ENCODE measurements at regions not wholly inside any gene's neighbourhood (a gene's known extent, or its start where the extent isn't known, plus 50 kb on each side); places are given as distances from the start of the nearest gene placed in this dataset.
"Not testable (repeated sequence)": the region's sequence is repeated elsewhere in the genome, so short reads cannot be mapped to it uniquely, and the experiment has no call there.

DNA sequence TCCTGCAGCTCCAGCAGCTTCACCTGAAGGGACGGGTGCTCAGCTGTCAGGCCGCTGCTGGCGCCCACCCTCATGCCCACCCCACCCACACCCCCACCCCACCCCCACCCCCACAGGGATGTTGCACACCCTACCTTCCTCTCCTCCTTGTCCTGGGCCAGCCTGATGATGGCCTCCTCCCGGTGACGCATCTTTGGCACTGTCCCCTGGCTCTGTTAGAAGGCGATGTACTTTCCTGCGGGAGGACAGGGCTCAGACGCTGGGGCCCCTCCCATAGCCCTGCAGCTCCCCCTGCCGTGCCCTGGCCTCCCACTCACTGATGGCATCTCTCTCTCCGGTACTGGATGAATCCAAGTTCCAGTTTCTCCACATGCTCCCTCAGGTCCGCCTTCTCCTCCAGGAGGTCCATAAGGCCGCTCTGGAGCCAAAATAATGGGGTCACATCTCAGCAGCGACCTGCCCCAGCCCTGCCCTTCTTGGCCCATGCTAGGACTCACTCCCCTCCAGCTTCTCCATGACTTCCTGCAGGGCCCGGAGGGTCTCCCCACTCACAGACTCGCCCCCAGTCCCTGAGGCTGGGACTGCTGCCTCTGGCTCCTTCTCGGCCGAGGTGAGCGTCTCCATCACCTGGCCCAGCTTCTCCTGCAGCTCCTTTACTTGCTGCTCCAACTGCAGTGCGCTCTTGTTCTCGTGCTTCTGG is 55.2 kb downstream of the GOLGA8B start:
- H3K36me3 ChIP-seq (ENCODE audit: insufficient read depth, low read length); H3K9me3 ChIP-seq (ENCODE audit: control insufficient read depth, insufficient read depth, low read length); H3K9ac ChIP-seq (ENCODE audit: low read depth, low read length); H3K4me1 ChIP-seq (ENCODE audit: insufficient read depth, low read length): not testable (repeated sequence)

GRCh38 chr15:34527641-34528040 is 55.8 kb downstream of the GOLGA8B start:
- not testable (repeated sequence) for H3K9ac ChIP-seq (ENCODE audit: low read depth, low read length); H3K4me1 ChIP-seq (ENCODE audit: insufficient read depth, low read length); H3K36me3 ChIP-seq (ENCODE audit: insufficient read depth, low read length); H3K9me3 ChIP-seq (ENCODE audit: control insufficient read depth, insufficient read depth, low read length)

- not testable (repeated sequence) for H3K4me1 ChIP-seq (ENCODE audit: insufficient read depth, low read length); H3K9me3 ChIP-seq (ENCODE audit: control insufficient read depth, insufficient read depth, low read length); H3K36me3 ChIP-seq (ENCODE audit: insufficient read depth, low read length); H3K9ac ChIP-seq (ENCODE audit: low read depth, low read length)
Measured at GRCh38 chr15:34523849-34524248, 59.6 kb downstream of the GOLGA8B start.

GRCh38 chr15:34522601-34523000 is 60.9 kb downstream of the GOLGA8B start:
- H3K9me3 ChIP-seq (ENCODE audit: control insufficient read depth, insufficient read depth, low read length); H3K36me3 ChIP-seq (ENCODE audit: insufficient read depth, low read length): not testable (repeated sequence)

GRCh38 chr15:34521802-34522485 is 61.5 kb downstream of the GOLGA8B start:
- H3K4me1 ChIP-seq (ENCODE audit: insufficient read depth, low read length); H3K9me3 ChIP-seq (ENCODE audit: control insufficient read depth, insufficient read depth, low read length); H3K9ac ChIP-seq (ENCODE audit: low read depth, low read length); H3K36me3 ChIP-seq (ENCODE audit: insufficient read depth, low read length): not testable (repeated sequence)

More at GRCh38 chr15:34522601-34523000, 60.9 kb downstream of the GOLGA8B start:
- H3K4me1 ChIP-seq (ENCODE audit: insufficient read depth, low read length); H3K9ac ChIP-seq (ENCODE audit: low read depth, low read length): not testable (repeated sequence)

DNA sequence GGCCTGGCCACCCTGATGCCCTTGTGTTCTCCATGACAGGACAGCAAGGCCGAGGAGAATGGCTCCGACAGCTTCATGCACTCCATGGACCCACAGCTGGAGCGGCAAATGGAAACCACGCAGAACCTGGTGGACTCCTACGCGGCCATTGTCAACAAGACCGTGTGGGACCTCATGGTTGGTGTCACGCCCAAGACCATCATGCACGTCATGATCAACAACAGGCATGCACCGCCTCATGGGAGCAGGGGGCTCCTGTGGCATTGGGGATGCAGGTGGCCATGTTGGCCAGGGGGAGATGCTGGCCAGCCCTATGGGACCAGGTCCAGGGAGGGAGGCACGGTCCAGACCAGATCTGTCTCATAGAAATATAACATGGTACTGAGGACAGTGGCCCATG is 62.9 kb downstream of the GOLGA8B start:
- Histone ChIP-seq H3K9ac (ENCODE audit: low read depth, low read length) (no peak overlapping the region), H3K36me3 (ENCODE audit: insufficient read depth, low read length) (no peaks in the 10 kb centered on the region), H3K9me3 (ENCODE audit: control insufficient read depth, insufficient read depth, low read length) (no peaks in the 10 kb centered on the region), H3K4me1 (ENCODE audit: insufficient read depth, low read length) (no peaks in the 10 kb centered on the region)

DNA sequence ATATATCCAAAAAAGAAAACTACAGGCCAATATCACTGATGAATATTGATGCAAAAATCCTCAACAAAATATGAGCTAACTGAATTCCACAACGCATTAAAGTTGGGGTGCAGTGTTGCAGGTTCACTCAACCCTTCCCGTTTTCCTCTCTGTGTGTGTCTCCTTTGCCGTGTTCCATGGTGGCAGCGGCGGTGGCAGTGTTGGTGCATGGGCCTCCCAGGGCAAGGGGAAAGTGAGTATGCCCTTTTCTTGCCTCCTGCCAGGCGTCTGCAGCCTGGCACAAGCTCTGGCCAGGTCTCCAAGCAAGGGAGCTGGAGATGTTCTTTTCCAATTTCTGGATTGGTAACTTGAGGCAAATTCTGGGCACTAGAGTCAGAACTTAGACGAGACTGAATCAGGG is 63.4 kb downstream of the GOLGA8B start:
- not testable (repeated sequence) for H3K9me3 ChIP-seq (ENCODE audit: control insufficient read depth, insufficient read depth, low read length); H3K9ac ChIP-seq (ENCODE audit: low read depth, low read length); H3K4me1 ChIP-seq (ENCODE audit: insufficient read depth, low read length); H3K36me3 ChIP-seq (ENCODE audit: insufficient read depth, low read length)

DNA sequence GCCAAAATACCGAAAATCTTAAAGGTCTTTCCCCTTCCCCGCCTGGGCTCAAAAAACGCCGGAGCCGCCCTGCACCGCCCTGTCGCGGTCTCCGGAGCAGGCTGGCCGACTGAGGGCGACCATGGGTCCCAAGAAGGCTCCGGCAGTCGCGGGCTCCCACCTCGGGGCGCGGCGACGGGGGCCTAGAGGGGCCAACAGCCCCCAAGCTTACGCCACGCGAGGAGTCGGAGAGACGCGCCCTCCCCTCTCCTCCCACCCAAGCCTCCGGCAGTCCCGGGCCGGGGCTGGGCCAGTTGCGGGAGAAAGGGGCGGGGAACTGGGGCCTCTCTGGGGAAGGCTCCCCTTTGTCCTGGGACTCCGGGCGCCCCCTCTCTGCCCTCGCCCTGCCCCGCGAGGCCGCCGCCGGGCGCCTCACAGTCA is 69.2 kb downstream of the GOLGA8B start:
- no peaks in the 10 kb centered on the region for H3K9me3 ChIP-seq (ENCODE audit: control insufficient read depth, insufficient read depth, low read length)
- no peaks in the 10 kb centered on the region for H3K36me3 ChIP-seq (ENCODE audit: insufficient read depth, low read length)
- no peaks in the 10 kb centered on the region for H3K4me1 ChIP-seq (ENCODE audit: insufficient read depth, low read length)
- peak overlapping the region; percentile 51; the same call in 1 of the 2 replicates for H3K9ac ChIP-seq (ENCODE audit: low read depth, low read length)

DNA sequence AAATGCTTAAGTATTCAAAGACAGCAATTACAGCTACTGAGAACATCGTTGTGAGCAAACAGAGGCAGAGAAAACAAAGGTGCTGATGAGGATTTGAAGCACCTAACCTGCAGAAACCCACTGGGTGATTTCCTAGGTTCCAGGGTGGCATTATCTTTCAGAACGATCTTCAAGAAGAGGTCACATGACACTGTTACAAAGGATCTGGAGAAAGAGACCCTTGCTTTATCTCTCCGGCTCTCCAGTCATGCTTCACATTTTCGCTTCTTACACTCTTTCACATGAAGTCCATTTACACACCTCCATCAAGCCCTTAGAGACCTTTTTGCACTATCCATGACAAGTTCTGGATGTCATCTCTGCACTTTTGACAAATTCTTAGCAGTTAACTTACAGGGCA is 70.8 kb downstream of the GOLGA8B start:
- Histone ChIP-seq H3K36me3 (ENCODE audit: insufficient read depth, low read length) (no peaks in the 10 kb centered on the region), H3K9me3 (ENCODE audit: control insufficient read depth, insufficient read depth, low read length) (no peaks in the 10 kb centered on the region), H3K4me1 (ENCODE audit: insufficient read depth, low read length) (no peaks in the 10 kb centered on the region), H3K9ac (ENCODE audit: low read depth, low read length) (no peak overlapping the region)

DNA sequence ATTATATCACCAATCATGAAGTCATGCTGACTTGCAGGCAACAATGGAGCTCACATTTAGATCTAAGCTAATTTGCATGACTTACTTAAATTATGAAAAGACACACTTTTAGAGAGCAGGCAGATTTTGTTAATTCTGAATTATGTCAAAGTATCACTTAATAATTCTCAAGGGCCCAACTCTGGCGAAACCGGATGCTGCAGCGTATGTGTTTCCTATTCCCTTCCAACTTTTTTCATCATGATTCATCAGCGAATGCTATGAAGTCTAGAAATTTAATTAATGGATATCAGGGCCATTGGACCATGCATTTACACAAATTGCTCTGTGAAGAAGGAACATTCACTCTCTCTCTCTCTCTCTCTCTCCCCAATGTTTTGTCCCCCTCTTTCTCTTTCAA is 63.5 kb upstream of the GOLGA8A start:
- H3K36me3 ChIP-seq (ENCODE audit: insufficient read depth, low read length) = no peaks in the 10 kb centered on the region
- H3K9ac ChIP-seq (ENCODE audit: low read depth, low read length) = no peak overlapping the region
- H3K9me3 ChIP-seq (ENCODE audit: control insufficient read depth, insufficient read depth, low read length) = no peaks in the 10 kb centered on the region
- H3K4me1 ChIP-seq (ENCODE audit: insufficient read depth, low read length) = no peaks in the 10 kb centered on the region

GRCh38 chr15:34496207-34496995 is 58.8 kb upstream of the GOLGA8A start:
- Histone ChIP-seq H3K36me3 (ENCODE audit: insufficient read depth, low read length) (no peaks in the 10 kb centered on the region), H3K4me1 (ENCODE audit: insufficient read depth, low read length) (no peaks in the 10 kb centered on the region), H3K9me3 (ENCODE audit: control insufficient read depth, insufficient read depth, low read length) (no peaks in the 10 kb centered on the region), H3K9ac (ENCODE audit: low read depth, low read length) (no peak overlapping the region)

DNA sequence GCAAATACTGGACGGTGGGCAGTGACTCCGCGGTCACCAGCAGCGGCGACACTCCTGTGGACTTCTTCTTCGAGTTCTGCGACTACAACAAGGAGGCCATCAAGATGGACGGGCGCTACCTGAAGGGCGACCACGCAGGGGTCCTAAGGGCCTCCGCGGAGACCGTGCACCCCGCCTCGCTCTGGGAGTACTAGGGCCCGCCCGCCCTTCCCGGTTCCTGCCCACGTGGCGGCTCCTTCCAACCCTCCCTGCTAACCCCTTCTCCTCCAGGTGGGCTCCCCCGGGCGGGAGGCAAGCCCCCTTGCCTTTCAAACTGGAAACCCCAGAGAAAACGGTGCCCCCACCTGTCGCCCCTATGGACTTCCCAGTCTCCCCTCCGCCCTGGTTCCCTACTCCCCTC is 58.1 kb upstream of the GOLGA8A start:
- H3K9ac ChIP-seq (ENCODE audit: low read depth, low read length); H3K4me1 ChIP-seq (ENCODE audit: insufficient read depth, low read length); H3K9me3 ChIP-seq (ENCODE audit: control insufficient read depth, insufficient read depth, low read length); H3K36me3 ChIP-seq (ENCODE audit: insufficient read depth, low read length): not testable (repeated sequence)

DNA sequence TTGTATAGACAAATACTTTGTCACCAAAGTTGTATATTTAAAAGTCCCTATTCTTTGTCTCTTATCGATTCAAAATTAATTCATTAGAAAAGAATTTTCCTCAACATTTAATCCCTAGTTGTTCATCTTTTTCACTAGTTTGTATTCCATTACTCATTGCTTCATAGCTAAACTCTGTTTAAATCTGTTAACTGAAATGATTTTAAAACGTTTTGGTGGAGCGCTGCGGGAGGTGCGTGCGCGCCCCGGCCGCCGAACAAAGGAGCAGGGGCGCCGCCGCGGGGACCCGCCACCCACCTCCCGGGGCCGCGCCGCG is 56.4 kb upstream of the GOLGA8A start:
- Histone ChIP-seq H3K9ac (ENCODE audit: low read depth, low read length) (no peak overlapping the region), H3K36me3 (ENCODE audit: insufficient read depth, low read length) (no peaks in the 10 kb centered on the region), H3K4me1 (ENCODE audit: insufficient read depth, low read length) (no peaks in the 10 kb centered on the region), H3K9me3 (ENCODE audit: control insufficient read depth, insufficient read depth, low read length) (no peaks in the 10 kb centered on the region)

GRCh38 chr15:34493001-34493400 is 55.4 kb upstream of the GOLGA8A start:
- no peak overlapping the region for H3K9ac ChIP-seq (ENCODE audit: low read depth, low read length)
- no peaks in the 10 kb centered on the region for H3K9me3 ChIP-seq (ENCODE audit: control insufficient read depth, insufficient read depth, low read length)
- no peaks in the 10 kb centered on the region for H3K36me3 ChIP-seq (ENCODE audit: insufficient read depth, low read length)
- no peaks in the 10 kb centered on the region for H3K4me1 ChIP-seq (ENCODE audit: insufficient read depth, low read length)

DNA sequence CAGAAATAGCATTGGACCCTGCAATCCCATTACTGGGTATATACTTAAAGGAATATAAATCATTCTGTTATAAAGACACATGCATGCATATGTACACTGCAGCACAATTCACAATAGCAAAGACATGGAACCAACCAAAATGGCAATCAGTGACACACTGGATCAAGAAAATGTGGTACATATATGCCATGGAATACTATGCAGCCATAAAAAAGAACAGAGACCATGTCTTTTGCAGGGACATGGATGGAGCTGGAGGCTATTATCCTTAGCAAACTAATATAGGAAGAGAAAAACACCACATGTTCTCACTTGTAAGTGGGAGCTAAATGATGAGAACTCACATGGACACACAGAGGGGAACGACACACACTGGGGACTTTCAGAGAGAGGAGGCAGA is 53.9 kb upstream of the GOLGA8A start:
- H3K9me3 ChIP-seq (ENCODE audit: control insufficient read depth, insufficient read depth, low read length); H3K9ac ChIP-seq (ENCODE audit: low read depth, low read length); H3K4me1 ChIP-seq (ENCODE audit: insufficient read depth, low read length); H3K36me3 ChIP-seq (ENCODE audit: insufficient read depth, low read length): not testable (repeated sequence)
